GM12878 (cell line): ENCODE measurements at regions not wholly inside any gene's neighbourhood (a gene's known extent, or its start where the extent isn't known, plus 50 kb on each side); places are given as distances from the start of the nearest gene placed in this dataset.

Source experiments
- ATAC-seq: fragments of 200-7000 bp; cut with Tn5 transposase; 3 replicates; pipeline ENCODE4 v1.9.1; 2020; ENCODE audit warnings: mild to moderate bottlenecking, moderate library complexity
- BruUV-seq: library from RNA; stranded (reverse); fragments of 400-500 nt; replicated peaks from 2 replicates; lab custom pipeline; 2021; lab: Mats Ljungman, UMichigan
- CTCF ChIA-PET: fragments of 300-600 bp; sonication (Branson Sonifier 250); formaldehyde crosslinking; extraction: SDS; loops from one replicate; lab custom pipeline; 2021; ENCODE audit warnings: inconsistent platforms; lab: Yijun Ruan, JAX
- POLR2A ChIA-PET: fragments of 350-600 bp; formaldehyde crosslinking; extraction: SDS; loops from one replicate; lab custom pipeline; 2021; ENCODE audit warnings: inconsistent platforms; lab: Charles Lee
- RAD21 ChIA-PET: fragments of 300-600 bp; sonication (Branson Sonifier 250); formaldehyde crosslinking; loops from one replicate; lab custom pipeline; 2023; ENCODE audit warnings: antibody characterized with exemption; ENCODE audit not compliant: unreplicated experiment; lab: Charles Lee
- SMC1A ChIA-PET: fragments of 300-600 bp; sonication (Branson Sonifier 250); formaldehyde crosslinking; loops from one replicate; lab custom pipeline; 2023; ENCODE audit not compliant: unreplicated experiment, uncharacterized antibody; lab: Charles Lee
- DNase-seq: peaks from one replicate; pipeline ENCODE4 v3.0.0-alpha.2; 2011; ENCODE audit warnings: low read depth, low spot score
- FAIRE-seq: peaks from 3 replicates; lab custom pipeline; 2011; peaks lifted over from hg19 to GRCh38; lab: Jason Lieb, UNC
- H2AFZ ChIP-seq: 2 replicates; pipeline ENCODE4 v1.6.0; 2011; ENCODE audit warnings: low read depth, low read length, control low read depth; ENCODE audit not compliant: control insufficient read depth
- H3K27ac ChIP-seq: 2 replicates; pipeline ENCODE4 v1.5.1; 2011; ENCODE audit warnings: control low read depth; ENCODE audit not compliant: control insufficient read depth, insufficient read depth
- H3K27me3 ChIP-seq, 2 experiments: replicated peaks in 1 of 2; 2 replicates each; pipeline versions ENCODE4 v1.6.0 to v1.6.1; 2011; ENCODE audit warnings: low read length in 1 of 2; ENCODE audit not compliant: control insufficient read depth in 2 of 2, insufficient read depth in 2 of 2
- H3K36me3 ChIP-seq, 2 experiments: 2 replicates each; pipeline ENCODE4 v1.5.1; 2011; ENCODE audit warnings: low read length in 1 of 2; ENCODE audit not compliant: control insufficient read depth in 2 of 2, insufficient read depth in 2 of 2
- H3K4me1 ChIP-seq: 2 replicates; pipeline ENCODE4 v1.6.1; 2011; ENCODE audit warnings: mild to moderate bottlenecking, low read length, moderate library complexity, mixed read lengths; ENCODE audit not compliant: control insufficient read depth, insufficient read depth
- H3K4me2 ChIP-seq: 2 replicates; pipeline ENCODE4 v1.6.0; 2011; ENCODE audit warnings: control low read depth; ENCODE audit not compliant: control insufficient read depth, insufficient read depth
- H3K4me3 ChIP-seq: fragments of 200-600 bp; sonication (generic); 2 replicates; pipeline ENCODE4 v1.5.1; 2016
- H3K79me2 ChIP-seq: 2 replicates; pipeline ENCODE4 v1.6.0; 2011; ENCODE audit warnings: low read length; ENCODE audit not compliant: control insufficient read depth, insufficient read depth
- H3K9ac ChIP-seq: 2 replicates; pipeline ENCODE4 v1.8.0; 2011; ENCODE audit warnings: low read length, control low read depth, mixed read lengths; ENCODE audit not compliant: control insufficient read depth, insufficient read depth
- H3K9me3 ChIP-seq: replicated peaks from 3 replicates; pipeline ENCODE4 v1.5.1; 2011; ENCODE audit warnings: mild to moderate bottlenecking, low read length; ENCODE audit not compliant: control insufficient read depth, insufficient read depth
- H4K20me1 ChIP-seq: 2 replicates; pipeline ENCODE4 v1.6.0; 2011; ENCODE audit not compliant: control insufficient read depth, insufficient read depth
- BCL11A ChIP-seq: IDR thresholded peaks from 2 replicates; pipeline ENCODE4 v1.6.1; 2011; ENCODE audit warnings: low read depth, low read length
- BMI1 ChIP-seq: fragments of 450-650 bp; IDR thresholded peaks from 2 replicates; pipeline ENCODE4 v1.6.1; 2016; ENCODE audit warnings: mild to moderate bottlenecking, moderate library complexity, borderline replicate concordance
- CREM ChIP-seq: IDR thresholded peaks from 2 replicates; pipeline ENCODE4 v1.6.1; 2014; ENCODE audit warnings: antibody characterized with exemption, low read depth
- E4F1 ChIP-seq: fragments of 450-650 bp; IDR thresholded peaks from 2 replicates; pipeline ENCODE4 v1.6.1; 2018; ENCODE audit warnings: borderline replicate concordance, mild to moderate bottlenecking; ENCODE audit not compliant: partially characterized antibody
- EP300 ChIP-seq, 2 experiments: fragments of 150-350 bp in 1 of 2; IDR thresholded peaks; 2 replicates each; pipeline ENCODE4 v1.6.1; 2011 to 2012; ENCODE audit warnings: low read depth in 2 of 2, low read length in 2 of 2, borderline replicate concordance in 1 of 2, improper control_type of control experiment in 1 of 2, inconsistent platforms in 1 of 2; ENCODE audit not compliant: control insufficient read depth in 1 of 2
- FOXM1 ChIP-seq: IDR thresholded peaks from 2 replicates; pipeline ENCODE4 v1.6.1; 2012; ENCODE audit warnings: low read depth, mild to moderate bottlenecking, inconsistent platforms, low read length, moderate library complexity
- HCFC1 ChIP-seq: fragments of 150-350 bp; IDR thresholded peaks from 2 replicates; pipeline ENCODE4 v1.6.1; 2014; ENCODE audit warnings: low read length
- HDAC2 ChIP-seq: fragments of 200-600 bp; sonication (generic); IDR thresholded peaks from 2 replicates; pipeline ENCODE4 v1.6.1; 2017
- NR2F1 ChIP-seq: fragments of 450-650 bp; conservative IDR thresholded peaks from 2 replicates; pipeline ENCODE4 v1.6.1; 2017; ENCODE audit warnings: mild to moderate bottlenecking
- NRF1 ChIP-seq: conservative IDR thresholded peaks from 2 replicates; pipeline ENCODE4 v1.6.1; 2011; ENCODE audit warnings: mild to moderate bottlenecking, low read depth, low read length, improper control_type of control experiment
- POLR2AphosphoS5 ChIP-seq: IDR thresholded peaks from 2 replicates; pipeline ENCODE4 v1.6.1; 2011; ENCODE audit warnings: mild to moderate bottlenecking, low read length, inconsistent platforms
- RAD21 ChIP-seq: IDR thresholded peaks from 2 replicates; pipeline ENCODE4 v1.6.1; 2011; ENCODE audit warnings: mild to moderate bottlenecking, low read depth, low read length, moderate library complexity; ENCODE audit not compliant: insufficient read depth
- ZSCAN29 ChIP-seq: fragments of 450-650 bp; IDR thresholded peaks from 2 replicates; pipeline ENCODE4 v1.6.1; 2017; ENCODE audit warnings: mild to moderate bottlenecking, moderate library complexity
- WGBS: methylation state at CpG from one replicate; pipeline ENCODE4 v1.1.6; 2016; ENCODE audit warnings: low lambda C conversion rate; ENCODE audit not compliant: insufficient replicate concordance, insufficient coverage; ENCODE audit errors: missing lambda C conversion rate; 5-methylcytosine and 5-hydroxymethylcytosine counted together
- in situ Hi-C: fragments of 300-500 bp; cut with MboI; formaldehyde crosslinking; loops from 9 replicates; pipeline ENCODE4 v1.14.3; 2018; ENCODE audit warnings: mixed read lengths
- intact Hi-C: fragments of 100-400 bp; cut with micrococcal nuclease; formaldehyde crosslinking; loops from one replicate; pipeline ENCODE4 v1.14.2; 2022; ENCODE audit not compliant: unreplicated experiment
- TF ChIP-seq, protein P1 (sequence below): fragments of 450-650 bp; formaldehyde crosslinking; IDR thresholded peaks from 2 replicates; pipeline ENCODE4 v1.5.0; 2022; ENCODE audit warnings: mild to moderate bottlenecking, missing genetic modification characterization

DNA sequence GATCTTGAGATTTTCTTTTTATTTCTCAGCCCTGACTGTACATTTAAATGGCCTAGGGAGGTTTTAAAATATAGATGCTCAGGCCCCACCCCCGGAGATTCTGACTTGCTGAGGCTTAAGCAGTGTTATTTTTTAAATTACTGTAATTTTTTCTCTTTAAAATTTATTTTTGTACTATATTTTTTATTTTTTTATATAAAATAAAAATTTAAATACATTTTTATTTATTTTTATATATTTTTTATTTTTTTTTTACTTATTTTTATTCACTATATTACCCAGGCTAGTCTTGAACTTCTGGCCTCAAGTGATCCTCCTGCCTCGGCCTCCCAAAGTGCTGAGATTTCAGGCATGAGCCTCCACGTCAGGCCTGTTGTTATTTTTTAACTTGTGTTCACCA is 83.3 kb downstream of the KATNIP start:
- POLR2A ChIA-PET = no interaction called here
- DNase-seq = no peak
- Histone ChIP-seq H3K27ac (no peak overlapping the region), H3K36me3 (no peaks in the 10 kb centered on the region), H3K4me2 (no peak overlapping the region), H3K9ac (no peak overlapping the region), H3K9me3 (no peaks in the 10 kb centered on the region), H3K4me1 (no peaks in the 10 kb centered on the region), H2AFZ (no peak overlapping the region), H3K27me3 (no peaks in the 10 kb centered on the region), H3K79me2 (no peaks in the 10 kb centered on the region), H4K20me1 (no peaks in the 10 kb centered on the region), H3K4me3 (no peak overlapping the region)
- intact Hi-C loops (no loop called here), in situ Hi-C loops (loop anchor here (25.0 kb wide), 1 partner anchor 429 kb away; the partner anchor contains the start of gene GSG1L)
- CTCF ChIA-PET = no interaction called here
- WGBS = 92% methylated on average over 3 of the region's 3 CpGs
- BruUV-seq = no TSS peak
- no peak for ATAC-seq
- TF ChIP-seq POLR2AphosphoS5 (no peak), E4F1 (no peak), FOXM1 (no peak), HDAC2 (no peak), RAD21 (no peak), CREM (no peak)
- SMC1A ChIA-PET = no interaction called here
- no peak for FAIRE-seq
- RAD21 ChIA-PET = no interaction called here

GRCh38 chr16:27633721-27634120 is 83.8 kb downstream of the KATNIP start:
- Histone ChIP-seq H3K9me3 (no peaks in the 10 kb centered on the region), H4K20me1 (no peaks in the 10 kb centered on the region), H3K27ac (no peak overlapping the region), H3K4me1 (no peaks in the 10 kb centered on the region), H3K4me3 (no peak overlapping the region), H2AFZ (no peak overlapping the region), H3K9ac (no peak overlapping the region), H3K79me2 (no peaks in the 10 kb centered on the region), H3K4me2 (no peak overlapping the region), H3K36me3 (no peaks in the 10 kb centered on the region), H3K27me3 (no peaks in the 10 kb centered on the region)
- no TSS peak for BruUV-seq
- POLR2A ChIA-PET = no interaction called here
- SMC1A ChIA-PET = no interaction called here
- no peak for FAIRE-seq
- RAD21 ChIA-PET = no interaction called here
- TF ChIP-seq NR2F1 = no peak
- no peak for TF ChIP-seq NRF1
- no peak for TF ChIP-seq HCFC1
- TF ChIP-seq ZSCAN29 = no peak
- TF ChIP-seq BMI1 = no peak
- no peak for TF ChIP-seq EP300 (IDR thresholded peaks at IDR 0.05; ENCODE audit: borderline replicate concordance in 1 of 2, control insufficient read depth in 1 of 2, low read depth in 2 of 2, low read length in 2 of 2)
- no peak for TF ChIP-seq BCL11A
- TF ChIP-seq, protein P1, sequence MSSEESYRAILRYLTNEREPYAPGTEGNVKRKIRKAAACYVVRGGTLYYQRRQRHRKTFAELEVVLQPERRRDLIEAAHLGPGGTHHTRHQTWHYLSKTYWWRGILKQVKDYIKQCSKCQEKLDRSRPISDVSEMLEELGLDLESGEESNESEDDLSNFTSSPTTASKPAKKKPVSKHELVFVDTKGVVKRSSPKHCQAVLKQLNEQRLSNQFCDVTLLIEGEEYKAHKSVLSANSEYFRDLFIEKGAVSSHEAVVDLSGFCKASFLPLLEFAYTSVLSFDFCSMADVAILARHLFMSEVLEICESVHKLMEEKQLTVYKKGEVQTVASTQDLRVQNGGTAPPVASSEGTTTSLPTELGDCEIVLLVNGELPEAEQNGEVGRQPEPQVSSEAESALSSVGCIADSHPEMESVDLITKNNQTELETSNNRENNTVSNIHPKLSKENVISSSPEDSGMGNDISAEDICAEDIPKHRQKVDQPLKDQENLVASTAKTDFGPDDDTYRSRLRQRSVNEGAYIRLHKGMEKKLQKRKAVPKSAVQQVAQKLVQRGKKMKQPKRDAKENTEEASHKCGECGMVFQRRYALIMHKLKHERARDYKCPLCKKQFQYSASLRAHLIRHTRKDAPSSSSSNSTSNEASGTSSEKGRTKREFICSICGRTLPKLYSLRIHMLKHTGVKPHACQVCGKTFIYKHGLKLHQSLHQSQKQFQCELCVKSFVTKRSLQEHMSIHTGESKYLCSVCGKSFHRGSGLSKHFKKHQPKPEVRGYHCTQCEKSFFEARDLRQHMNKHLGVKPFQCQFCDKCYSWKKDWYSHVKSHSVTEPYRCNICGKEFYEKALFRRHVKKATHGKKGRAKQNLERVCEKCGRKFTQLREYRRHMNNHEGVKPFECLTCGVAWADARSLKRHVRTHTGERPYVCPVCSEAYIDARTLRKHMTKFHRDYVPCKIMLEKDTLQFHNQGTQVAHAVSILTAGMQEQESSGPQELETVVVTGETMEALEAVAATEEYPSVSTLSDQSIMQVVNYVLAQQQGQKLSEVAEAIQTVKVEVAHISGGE (CRISPR knock-in tag) = no peak
- intact Hi-C loops = no loop called here
- CTCF ChIA-PET = no interaction called here
- no peak for ATAC-seq
- DNase-seq = no peak
- in situ Hi-C loops = loop anchor here (25.0 kb wide), 1 partner anchor 429 kb away; the partner anchor contains the start of gene GSG1L
